Mammary epithelial cell (primary cell): ENCODE measurements at regions not wholly inside any gene's neighbourhood (a gene's known extent, or its start where the extent isn't known, plus 50 kb on each side); places are given as distances from the start of the nearest gene placed in this dataset.

ENCODE experiments used
- EZH2 ChIP-seq: IDR thresholded peaks from 2 replicates; pipeline ENCODE4 v1.6.1; 2012; ENCODE audit warnings: low read length, inconsistent platforms, borderline replicate concordance
- TF ChIP-seq, protein P1 (sequence below), 2 donors: IDR thresholded peaks in 1 of 2; conservative IDR thresholded peaks in 1 of 2; 2 replicates each; pipeline ENCODE4 v1.5.1; 2011 to 2012; ENCODE audit warnings: inconsistent platforms in 2 of 2, low read length in 2 of 2, mild to moderate bottlenecking in 2 of 2, control low read depth in 1 of 2, low read depth in 1 of 2; ENCODE audit not compliant: insufficient read depth in 1 of 2; ENCODE audit errors: extremely low read depth in 1 of 2

DNA sequence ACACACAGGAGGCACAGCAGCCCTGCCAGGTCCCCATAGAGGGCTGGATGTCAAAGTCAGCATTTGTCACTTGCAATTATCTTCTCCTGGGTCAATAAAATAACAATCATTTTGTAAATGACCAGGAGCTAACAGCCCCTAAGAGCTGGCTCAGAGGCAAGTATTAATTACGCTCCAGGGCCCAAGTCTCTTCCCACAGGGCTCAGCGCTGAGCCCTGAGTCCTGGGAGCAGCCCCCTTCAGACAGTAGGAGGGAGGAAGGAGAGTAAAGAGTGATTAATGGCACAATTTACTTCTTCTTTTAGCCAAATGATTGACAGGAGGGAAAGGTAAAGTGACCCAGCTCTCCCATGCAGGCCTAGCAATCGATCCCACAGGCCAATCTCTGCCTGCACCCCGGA lies 99.0 kb upstream of the DRD2 start:
- TF ChIP-seq, protein P1, sequence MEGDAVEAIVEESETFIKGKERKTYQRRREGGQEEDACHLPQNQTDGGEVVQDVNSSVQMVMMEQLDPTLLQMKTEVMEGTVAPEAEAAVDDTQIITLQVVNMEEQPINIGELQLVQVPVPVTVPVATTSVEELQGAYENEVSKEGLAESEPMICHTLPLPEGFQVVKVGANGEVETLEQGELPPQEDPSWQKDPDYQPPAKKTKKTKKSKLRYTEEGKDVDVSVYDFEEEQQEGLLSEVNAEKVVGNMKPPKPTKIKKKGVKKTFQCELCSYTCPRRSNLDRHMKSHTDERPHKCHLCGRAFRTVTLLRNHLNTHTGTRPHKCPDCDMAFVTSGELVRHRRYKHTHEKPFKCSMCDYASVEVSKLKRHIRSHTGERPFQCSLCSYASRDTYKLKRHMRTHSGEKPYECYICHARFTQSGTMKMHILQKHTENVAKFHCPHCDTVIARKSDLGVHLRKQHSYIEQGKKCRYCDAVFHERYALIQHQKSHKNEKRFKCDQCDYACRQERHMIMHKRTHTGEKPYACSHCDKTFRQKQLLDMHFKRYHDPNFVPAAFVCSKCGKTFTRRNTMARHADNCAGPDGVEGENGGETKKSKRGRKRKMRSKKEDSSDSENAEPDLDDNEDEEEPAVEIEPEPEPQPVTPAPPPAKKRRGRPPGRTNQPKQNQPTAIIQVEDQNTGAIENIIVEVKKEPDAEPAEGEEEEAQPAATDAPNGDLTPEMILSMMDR (conservative IDR thresholded peaks at IDR 0.05 in 1 of 2, IDR thresholded peaks at IDR 0.05 in 1 of 2; ENCODE audit: extremely low read depth in 1 of 2, insufficient read depth in 1 of 2, low read depth in 1 of 2, low read length in 2 of 2) = no peak
- TF ChIP-seq EZH2 = no peak
